Activated CD4-positive, CD25-positive, alpha-beta regulatory T cell treated with anti-CD3 and anti-CD28 coated beads, Interleukin-2, amount 50 U/mL, for 24 hours (primary cell): ENCODE measurements at regions not wholly inside any gene's neighbourhood (a gene's known extent, or its start where the extent isn't known, plus 50 kb on each side); places are given as distances from the start of the nearest gene placed in this dataset.

Experiments used
- ATAC-seq, 2 donors: fragments of 150-1000 bp; cut with Tn5 transposase; one replicate each; pipeline ENCODE4 v1.10.0; 2021; ENCODE audit warnings: mild to moderate bottlenecking in 1 of 2, moderate library complexity in 1 of 2

DNA sequence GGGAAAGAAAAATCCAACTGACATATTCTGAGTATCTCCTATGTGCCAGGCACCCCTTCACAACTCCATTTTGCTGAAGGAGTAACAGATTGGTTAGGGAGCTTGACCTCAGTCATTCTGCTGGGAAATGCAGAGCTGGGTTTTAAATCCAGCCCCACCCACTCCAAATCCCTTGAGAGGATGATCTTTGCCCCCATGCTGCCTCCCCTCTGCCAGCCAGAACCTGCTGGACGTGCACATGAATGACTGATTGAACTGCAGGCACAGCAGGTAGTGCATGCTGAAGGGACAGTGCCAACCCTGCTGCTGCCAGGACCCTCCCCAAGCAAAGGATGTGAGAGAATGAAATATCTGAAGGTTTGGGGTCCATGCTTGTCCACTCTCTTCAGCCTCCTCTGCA, 340.9 kb downstream of the BUD13 start:
- ATAC-seq, result no peak

DNA sequence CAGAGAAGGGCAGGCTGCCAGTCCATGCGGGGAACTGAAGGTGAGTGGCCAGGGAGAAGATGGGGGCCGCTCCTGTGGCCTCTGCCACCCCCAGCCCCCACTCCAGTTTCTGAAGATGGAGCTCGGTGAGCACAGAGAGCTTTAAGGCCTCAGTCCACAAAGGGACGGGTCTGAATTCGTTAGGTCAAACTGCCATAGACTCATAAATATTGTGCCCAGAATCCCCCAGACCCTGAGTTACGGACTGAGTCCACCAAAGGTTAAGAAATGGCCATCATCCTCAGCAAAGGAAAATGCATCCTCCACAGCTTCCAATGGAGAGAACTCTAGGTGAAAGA, 344.2 kb downstream of the BUD13 start:
- no peak for ATAC-seq

DNA sequence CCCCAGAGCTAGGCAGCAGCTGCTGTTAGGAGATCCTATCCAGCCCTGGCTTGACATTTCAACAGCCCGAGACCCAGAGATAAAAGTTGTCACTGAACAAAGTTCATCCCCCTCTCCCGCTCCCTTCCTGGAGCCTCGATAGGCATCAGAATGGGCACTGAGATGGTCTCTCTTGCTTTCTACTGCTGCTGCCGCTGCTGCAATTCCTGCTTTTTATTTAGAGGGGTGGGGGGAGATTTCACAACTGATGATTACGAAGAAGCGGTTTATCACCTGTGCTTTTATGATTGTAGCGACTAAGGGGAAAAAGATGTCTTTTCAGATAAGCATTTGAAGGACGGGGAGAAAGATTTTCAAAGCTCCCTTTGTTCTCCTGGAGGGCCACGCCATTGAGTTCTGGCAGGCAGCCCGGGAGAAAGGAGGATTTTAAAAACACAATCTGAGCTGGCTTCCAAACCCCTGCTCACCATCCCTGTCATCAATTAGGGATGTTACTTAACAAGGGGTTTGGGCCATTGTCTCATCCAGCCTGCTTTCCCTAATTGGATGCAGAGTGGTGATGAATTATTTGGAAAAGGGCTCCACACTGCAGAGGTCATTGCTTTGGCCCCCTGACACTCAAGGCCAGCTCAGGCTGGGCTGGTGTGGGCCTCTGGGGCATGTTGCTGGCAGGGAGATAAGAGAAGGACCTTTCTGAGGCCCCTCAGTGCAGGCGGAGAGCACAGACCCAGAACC, 344.7 kb downstream of the BUD13 start:
- no peak for ATAC-seq

DNA sequence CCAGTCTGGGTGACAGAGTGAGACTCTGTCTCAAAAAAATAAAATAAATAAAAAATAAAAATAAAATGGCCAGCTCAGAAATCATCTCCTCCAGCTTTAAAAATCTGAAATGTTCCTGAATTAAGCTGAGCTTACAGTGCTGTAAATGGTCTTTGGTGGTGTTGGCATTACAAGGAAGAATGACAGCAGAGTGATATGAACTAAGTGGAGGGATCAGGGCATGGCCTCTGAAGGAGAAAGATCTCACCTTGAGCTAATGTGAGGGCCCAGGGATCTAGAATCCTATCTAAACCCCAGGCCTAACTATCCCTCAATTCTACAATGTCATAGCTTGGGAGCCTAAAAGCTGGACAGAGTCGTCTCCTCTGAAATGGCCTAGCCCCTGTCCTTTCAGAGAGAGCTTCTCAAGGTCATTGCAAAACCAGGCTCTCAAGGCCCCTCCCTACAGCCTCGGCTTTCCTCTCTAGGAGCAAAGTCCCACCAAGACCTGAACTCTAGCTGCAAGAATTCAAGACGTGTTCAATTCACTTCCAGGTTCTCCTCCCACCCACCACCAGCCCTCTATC, 345.4 kb downstream of the BUD13 start:
- no peak for ATAC-seq

DNA sequence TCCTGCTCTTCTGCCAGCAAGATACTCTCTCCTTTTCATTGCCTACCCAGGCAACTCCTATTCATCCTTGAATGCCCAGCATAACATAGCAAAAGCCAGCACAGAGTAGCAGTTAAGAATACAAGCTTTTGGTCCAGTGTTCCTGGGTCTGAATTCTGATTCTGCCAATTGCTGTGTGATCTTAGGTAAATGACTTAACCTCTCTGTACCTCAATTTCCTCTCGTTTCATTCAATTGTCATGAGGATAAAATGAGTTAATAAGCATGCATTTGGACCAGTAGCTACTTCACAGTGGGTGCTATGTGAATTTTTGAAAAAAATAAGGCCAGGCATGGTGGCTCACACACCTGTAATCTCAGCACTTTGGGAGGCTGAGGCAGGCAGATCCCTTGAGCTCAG, 346.0 kb downstream of the BUD13 start:
- ATAC-seq, result no peak

DNA sequence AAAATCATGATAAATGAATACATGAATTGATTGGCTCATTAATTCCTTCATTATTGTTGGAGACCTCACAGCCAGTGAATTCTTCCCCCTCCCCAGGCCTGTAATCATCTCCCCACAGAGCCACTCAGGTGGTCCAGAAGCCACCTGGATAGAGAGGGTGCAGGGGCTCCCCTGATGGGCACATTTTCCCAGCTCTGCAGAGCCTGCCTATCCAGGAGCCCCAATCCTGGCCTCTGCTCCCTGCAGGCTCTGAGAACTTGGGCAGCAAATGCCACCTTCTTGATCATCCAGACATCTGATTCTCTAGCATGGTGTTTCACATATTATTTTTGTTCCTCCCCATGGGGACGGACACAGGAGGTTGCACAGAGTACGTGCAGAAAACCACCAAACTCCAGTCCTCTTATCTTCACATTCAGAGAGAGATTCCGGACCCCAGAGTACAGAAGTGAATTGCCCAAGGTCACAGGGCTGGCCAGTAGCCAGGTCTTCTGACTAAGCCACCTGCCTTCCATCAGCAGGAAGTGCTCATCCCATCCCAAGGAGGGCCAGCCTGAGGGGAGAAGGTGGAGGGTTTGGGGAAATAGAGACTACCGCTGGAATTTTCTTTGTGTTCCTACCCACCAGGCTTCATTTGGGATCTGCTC, 348.0 kb downstream of the BUD13 start:
- no peak for ATAC-seq

DNA sequence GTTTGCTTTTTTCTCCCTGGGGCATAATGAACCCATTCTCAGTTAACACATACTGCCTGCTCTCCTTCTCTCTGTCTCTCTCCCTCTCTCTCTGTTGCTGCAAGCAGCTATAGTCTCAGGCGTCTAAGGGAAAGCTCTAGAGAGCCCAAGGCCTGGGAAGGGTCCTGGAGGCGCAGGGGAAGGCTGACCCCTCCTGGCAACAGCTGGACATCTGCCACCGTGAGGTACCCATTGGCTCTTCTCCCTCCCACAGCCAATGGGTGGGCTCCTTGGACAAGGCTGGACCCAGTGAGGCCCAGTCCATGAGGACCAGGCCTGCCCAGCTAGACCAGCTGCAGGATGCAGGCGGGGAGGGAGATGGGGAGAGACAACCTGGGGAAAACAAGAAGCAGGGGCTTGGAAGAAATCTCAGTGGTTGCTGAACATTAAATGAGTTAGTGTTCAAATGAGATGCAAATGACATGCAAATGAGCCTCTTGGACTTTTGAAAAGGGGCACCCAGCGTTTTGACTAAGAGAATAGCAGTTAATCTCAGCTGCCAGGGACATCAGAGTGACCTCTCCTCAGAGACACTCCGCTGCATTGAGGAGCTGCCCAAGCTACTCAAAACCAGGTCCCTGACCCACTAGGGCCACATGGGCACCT, 349.7 kb downstream of the BUD13 start:
- no peak for ATAC-seq

DNA sequence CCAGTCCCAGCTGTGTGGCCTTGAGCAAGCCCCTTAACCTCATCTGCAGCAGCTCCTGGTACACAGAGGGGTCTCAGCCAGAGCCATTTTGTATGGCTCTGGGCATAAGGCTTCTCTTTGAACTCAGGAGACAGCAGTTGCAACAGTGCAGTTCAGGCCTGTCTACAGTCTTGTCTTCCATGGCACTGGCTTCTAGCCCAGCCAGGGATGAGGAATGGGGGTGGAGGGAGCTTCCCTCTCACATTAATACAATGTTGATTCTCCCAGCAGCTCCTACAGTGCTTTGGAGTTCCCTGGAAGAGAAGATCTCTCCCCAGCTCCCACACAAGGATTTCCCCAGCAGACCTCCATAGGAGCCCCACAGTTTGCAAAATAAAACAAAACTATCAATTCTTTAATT, 350.2 kb downstream of the BUD13 start:
- no peak for ATAC-seq

DNA sequence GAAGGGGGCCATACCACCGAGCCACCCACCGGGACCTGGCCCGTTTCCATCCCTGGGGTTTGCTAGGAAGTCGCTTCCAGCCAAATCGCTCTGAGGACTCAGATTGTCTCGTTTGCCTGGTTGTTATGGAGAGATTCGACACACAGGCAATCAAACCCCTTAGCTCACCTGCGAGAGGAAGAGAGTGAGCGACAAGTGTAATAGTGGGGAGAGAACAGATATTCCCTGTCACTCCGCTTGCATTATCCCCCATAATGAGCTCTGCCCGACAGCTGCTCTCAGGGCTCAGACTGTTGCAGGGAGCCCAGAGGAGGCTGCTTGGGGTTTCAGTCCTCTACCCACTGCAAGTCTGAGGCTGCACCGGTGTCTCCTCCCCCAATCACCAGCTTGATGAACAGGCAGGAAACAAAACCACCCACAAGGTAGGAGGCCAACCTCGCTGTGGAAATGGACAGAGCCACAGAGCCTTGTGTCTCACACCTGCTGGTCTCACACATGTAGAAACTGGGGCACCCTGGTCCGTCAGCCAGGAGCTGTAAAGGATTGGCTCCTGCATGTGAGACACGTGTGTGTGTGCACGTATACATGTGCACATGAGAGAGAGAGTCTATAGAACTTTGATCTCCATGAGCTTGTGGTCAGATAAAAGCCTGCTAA, 351.1 kb downstream of the BUD13 start:
- no peak for ATAC-seq

DNA sequence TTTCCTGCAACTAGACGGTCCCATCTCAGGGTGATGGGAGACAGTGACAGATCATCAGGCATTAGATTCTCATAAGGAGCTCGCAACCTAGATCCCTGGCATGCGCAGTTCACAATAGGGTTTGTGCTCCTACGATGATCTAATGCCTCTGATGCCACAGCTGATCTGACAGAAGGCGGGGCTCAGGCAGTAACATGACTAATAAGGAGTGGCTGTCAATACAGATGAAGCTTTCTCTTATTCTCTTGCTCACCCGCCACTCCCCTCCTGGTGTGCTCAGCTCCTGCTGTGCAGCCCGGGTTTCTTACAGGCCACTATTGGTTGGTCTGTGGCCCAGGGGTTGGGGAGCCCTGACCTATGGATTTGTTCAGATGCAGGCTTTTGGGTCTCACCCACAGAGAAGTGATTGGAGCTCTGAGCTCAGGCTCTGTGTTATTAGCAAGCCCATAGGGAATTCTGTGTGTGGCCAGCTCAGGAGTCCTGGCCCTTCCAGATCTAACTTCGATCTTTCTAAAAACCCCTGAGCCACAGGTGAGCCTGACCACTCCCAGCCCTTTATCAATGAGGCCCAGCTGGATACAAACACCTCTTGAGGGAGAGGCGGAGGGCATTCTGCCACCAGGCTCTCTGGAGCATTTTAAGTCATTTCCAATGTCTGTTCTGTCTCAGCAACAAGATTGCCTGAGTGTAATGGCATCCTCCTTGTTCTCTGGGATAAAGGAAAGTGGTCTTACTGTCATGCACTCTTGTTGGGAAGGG, 351.8 kb downstream of the BUD13 start:
- ATAC-seq, result no peak

DNA sequence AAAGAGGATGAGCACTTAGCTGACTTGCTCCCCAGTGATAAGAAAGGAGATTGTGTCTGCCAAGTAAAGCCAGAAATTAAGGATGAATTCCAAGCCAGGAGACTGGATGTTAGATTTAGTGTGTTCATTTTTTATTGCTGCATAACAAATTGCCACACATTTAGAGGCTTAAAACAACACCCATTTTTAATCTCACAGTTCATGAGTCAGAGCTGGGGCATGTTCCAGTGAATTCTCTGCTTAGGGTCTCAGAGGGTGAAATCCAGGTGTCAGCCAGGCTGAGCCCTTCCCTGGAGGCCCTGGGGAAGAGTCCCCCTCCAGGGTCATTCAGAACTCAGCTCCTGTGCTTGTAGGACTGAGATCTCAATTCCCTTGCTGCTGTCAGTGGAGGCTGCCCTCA, 352.8 kb downstream of the BUD13 start:
- ATAC-seq, result no peak

DNA sequence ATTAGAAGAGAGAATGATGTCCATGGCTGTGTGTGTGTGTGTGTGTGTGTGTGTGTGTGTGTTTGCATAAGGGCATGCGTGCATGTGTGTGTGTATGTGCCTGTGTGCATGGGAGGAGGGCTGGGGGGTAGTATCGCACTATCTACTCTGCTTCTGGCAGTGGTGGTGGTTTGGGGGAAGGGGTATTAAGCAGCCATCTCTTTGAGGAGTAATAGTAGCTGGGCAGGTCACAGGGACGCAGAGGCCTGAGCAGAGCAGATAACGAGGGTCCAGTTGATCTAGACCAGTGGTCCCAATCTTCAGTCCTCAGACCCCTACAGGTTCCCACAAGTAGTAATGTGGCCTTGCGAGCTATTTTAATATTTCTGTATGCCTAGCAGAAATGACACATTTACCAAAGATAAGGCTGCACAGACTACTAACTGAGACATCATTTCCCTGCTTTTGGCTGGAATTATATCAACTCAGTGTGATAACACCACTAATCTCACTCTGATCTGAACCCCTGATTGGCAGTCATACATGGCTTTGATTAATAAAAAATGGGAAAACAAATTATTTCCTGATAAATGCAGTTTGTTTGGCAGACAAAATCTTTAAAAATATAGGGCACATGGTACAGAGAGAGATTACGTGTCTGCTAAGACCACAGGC, 354.3 kb downstream of the BUD13 start:
- ATAC-seq, result no peak

DNA sequence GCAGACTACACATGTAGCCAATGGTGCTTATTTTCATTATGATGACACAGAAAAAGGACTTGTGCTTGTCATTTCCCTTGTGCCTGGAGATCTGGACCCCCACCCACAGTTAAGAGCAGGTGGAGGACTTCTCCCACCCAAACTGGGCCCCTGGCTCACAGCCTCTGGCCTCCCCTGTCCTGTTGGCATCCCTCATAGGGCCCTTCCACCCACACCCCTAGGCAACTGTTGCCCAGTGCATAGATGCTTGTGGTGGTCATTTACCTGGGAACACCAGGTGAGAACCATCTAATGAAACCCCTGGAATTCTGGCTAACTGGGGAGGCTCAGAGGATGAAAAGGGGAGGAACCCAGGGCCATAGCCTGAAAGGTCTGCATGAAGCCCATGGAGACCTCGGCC, 355.9 kb downstream of the BUD13 start:
- no peak for ATAC-seq

DNA sequence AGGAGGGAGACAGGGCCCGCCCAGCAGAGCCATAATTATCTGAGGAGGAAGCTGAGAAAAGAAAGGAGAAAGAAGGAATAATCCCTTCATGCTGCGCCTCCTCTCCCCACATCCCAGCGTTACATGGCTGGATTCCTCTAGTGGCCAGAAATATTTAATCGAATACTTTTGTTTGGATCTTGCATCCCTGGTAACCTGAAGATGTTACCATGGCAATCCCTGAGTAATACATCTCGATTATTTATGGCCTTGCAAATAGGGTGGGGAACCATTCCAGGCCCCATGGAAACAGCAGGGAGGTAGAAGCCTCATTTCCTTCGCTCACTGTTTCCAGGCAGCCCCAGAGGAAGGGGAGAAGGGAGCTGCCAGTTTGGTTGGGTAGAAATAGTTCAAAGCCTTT, 357.7 kb downstream of the BUD13 start:
- ATAC-seq, result no peak

DNA sequence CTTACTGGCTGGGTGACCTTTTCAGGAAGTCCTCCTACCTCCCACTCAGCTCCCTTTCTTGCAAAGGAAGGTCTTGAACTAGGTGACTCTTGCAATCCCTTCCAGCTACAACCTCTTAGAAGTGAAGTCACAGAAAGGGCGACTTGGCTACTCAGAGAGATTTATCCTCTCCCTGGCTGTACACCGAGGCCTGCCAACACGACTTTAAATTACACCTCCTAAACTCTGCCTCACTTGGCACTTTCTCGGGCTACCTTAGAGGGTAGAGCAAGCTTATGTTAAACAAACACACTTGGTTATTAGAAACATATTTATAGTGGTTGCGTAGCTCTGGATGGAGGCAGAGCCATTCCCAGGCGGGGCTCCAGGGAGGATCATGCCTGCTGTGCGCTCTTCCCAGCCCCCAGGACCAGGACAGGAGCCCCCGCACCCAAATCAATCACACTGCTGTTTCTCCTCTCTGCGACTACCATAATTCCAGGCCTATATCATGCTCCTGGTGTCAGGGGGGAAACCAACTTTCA, 358.4 kb downstream of the BUD13 start:
- ATAC-seq, result no peak

DNA sequence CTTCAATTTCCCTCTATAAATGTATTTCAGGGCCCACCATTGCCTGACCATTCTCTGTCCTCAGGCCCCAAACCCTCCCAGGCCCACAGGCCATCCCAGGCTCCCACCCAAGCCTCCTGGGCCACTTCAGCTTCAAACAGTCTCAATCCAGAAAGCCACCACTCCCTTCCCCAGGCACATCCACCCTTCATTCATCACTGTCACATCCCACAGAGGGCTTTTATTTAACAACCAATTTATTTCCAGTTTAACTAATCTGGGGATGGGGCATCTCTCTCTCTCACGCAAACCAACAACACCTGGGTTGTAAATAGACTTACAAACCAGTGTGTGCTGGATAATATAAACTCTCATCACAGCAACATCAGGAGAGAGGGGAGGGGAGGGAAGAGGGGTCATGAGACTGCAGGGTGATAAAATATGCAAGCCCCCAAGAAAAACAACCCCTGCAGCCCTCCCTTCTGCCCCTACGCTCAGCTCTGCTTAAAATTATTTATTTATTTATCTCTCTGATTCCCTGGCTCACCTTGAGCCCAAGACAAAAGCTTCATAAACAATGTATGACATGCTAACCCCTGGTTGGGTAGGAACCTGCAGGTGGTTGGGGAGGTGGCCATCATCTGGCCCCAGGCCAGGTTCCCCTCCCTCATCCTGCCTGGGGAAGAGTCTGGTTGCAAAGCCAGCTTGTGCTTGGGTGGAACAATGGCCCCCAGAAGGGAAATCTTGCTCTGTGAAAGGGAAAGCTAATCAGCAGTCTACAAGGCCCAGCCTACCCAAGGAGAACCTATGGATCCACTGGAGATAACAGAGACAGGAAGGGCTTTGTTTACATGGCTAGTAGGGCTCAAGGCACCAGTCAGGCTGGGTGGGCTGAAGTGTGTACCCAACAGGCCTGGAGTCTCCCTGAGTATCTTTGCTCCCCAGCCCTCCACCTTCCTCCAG, 359.2 kb downstream of the BUD13 start:
- no peak for ATAC-seq

DNA sequence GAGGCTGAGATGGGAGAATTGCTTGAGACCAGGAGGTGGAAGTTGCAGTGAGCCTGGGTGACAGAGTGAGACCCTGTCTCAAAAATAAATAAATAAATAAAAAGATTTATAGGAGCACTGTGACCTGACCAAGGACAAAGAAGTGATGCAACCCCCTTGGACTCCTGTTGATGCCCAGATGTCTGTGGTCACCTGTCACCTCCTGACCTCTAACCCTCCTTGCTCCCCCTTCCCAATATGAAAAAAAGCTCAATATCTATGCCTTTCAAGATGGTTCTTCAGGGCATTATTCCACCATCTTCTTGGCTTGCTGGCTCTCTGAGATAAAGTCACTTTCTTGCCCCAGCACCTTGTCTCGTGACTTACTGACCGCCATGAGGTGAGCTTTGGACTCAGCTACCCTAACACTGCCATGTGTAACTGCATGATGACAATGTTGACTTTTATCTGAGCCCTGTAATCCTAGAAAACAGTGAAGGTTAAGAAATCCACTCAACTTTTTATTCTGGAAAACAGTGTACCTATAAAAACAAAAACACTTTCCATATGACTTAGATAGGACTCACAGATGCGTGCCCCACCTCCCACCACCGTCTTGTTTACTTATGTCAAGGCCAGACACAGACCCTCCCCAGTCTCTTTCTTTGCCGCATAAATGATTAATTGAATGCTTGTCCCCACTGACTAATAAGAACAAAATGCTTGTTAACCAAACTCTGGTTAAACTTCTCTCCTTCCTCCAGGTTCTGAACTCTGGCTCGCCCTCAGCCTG, 360.5 kb downstream of the BUD13 start:
- no peak for ATAC-seq

DNA sequence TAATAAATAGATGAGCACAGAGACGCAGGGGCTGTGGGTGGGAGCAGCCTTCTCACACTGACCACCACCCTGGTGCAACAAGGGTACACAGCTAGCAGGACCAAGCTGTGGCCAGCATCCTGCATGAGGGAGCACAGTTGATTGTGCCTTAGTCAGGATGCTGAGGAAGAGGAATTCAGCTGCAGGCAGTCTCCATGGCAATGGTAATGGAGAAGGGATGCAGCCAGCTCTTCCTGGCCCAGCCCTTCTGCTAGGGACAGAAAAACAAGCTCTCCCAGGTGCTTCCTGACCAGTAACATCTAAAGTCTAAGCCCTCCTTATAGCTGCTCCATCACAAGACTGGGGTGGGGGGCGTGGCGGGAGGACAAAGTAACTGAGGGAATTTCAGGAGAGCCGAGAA, 363.5 kb downstream of the BUD13 start:
- no peak for ATAC-seq

DNA sequence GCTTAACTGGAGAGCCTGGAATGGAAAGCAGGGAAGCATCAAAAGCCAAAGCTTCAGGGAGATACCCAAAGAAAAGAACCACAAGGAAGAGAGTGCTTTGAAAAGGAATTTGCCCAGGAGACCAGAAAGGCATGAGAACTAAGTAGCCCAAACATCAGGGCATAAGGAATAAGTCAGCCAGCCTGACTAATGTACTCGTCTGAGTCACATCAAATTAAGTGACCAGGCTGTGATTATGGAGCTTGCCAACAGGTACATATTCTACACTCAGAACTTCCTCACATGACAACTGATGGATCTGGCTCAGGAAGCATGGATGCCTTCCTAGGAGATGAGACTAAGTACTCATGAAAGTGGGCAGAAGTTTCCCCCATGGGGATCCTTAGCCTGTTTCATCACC, 366.7 kb downstream of the BUD13 start:
- ATAC-seq, result no peak

DNA sequence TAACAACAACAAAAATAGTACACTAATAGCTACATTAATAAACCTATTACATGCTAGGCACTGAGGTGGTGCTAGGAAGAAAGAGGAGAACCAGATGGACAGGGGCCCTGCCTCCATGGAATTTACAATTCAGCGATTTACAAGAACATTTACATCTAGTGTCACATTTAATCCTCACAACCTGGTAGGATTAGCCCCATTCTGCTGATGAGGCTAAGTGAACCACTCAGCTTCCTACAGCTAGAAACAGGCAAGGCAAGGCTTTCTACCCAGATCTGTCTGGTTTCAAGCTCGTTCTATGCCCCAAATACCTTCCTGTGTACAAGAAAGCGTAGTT, 368.4 kb downstream of the BUD13 start:
- no peak for ATAC-seq
